HG03342 (cell line): ENCODE measurements at regions not wholly inside any gene's neighbourhood (a gene's known extent, or its start where the extent isn't known, plus 50 kb on each side); places are given as distances from the start of the nearest gene placed in this dataset.

ENCODE experiments used
- ATAC-seq: cut with Tn5 transposase; IDR thresholded peaks from one replicate; pipeline ENCODE4 v1.9.1; 2021; ENCODE audit warnings: mild to moderate bottlenecking, moderate library complexity; ENCODE audit not compliant: unreplicated experiment

DNA sequence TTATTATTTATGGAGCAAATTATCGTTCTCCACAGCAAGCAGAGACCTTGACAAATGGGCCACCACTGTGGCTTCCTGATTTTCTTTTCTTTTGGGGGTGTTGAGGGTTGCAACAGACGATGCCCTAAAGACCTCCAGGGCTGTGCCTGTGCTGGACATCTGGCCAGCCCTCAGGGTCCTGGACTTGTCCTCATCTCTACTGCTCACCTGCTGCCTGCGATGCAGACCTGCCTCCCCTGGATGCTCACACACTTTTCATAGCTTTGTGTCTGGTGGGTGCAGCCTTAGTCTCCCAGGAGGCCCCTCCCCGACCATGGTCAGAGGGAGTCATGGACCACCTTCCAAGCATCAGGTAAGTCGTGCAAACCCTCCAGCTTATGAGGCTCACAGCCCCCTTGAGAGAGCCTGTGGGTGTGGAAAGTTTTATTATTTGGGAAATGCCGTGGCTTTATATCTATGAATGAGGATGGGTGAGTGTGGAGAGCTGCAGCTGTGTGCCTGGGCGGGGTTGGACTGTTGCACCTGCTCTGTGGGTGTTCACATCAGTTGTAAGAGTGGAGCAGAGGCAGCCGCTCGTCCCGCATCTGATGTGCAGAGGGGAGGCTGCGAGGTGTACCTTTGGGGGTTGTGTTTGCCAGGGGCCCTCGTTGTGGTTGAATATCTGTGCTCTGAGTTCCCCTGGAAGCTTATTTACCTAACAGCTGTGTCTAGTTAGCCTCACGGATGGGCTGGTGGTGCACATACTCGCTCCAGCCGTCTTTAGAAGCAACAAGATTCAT lies 126.3 kb upstream of the IRX4 start:
- ATAC-seq = no peak

DNA sequence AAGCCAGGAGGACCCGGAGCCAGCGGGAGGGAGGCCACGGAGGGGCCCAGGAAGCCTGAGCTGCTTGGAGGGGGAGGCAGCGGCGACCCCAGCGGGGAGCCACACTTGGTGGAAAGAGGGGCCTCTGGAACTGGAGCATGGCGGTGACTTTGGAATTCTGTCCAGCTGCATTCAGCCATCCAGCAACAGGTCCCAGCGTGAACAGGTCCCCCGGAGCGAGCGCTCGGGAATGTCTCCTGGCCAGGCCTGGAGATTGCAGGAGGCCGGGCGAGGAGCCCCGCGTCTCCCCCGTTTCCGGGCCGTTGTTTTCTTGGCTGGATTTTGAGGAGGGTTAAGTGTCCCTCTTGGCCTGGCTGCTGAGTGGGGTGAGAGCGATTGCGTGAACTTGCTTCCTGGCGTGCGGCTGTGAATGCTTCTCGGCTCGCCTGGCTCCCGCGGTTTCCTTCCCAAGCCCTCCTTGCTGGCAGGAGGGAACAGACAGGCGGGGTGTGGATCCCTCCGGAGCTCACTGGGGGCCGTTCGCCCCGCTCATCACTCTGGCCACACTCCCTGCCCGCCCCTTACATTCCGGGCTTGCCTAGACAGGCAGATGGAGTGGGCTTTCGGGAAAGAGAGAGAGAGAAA lies 125.3 kb upstream of the IRX4 start:
- ATAC-seq = no peak

DNA sequence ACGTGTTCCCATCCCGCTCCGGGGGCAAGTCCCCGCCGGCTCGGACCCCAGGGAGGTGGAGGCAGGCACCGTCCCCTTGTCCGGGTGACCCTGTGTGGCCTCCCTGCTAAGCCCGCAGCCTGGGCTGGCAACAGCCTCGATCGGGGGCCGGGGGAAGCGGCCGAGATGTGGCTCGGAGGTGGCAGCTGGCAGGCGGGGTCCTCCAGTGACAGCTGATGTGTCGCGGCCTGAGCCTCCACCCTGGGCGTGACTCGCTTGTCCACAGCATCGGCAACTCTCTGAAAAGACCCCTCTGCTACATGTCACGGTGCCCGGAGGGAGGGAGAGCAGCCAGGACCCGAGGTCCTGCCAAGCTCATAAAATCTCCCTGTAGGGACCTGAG lies 124.8 kb upstream of the IRX4 start:
- ATAC-seq = no peak

DNA sequence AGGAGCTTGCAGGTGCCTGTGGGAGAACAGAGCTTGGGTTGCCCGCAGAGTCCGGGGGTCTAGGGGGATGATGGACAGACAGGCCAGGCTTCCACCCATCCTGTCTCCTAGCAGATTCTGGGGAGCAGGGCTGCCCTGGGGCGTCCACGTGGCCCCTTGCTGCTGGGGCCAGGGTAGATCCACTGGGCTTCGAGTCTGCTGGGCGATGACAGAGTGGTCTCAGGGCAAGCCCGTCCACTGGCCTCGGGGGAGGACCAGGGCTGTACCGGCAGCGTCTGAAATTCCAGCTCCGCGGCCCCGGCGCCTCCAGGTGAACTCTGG lies 124.2 kb upstream of the IRX4 start:
- no peak for ATAC-seq

DNA sequence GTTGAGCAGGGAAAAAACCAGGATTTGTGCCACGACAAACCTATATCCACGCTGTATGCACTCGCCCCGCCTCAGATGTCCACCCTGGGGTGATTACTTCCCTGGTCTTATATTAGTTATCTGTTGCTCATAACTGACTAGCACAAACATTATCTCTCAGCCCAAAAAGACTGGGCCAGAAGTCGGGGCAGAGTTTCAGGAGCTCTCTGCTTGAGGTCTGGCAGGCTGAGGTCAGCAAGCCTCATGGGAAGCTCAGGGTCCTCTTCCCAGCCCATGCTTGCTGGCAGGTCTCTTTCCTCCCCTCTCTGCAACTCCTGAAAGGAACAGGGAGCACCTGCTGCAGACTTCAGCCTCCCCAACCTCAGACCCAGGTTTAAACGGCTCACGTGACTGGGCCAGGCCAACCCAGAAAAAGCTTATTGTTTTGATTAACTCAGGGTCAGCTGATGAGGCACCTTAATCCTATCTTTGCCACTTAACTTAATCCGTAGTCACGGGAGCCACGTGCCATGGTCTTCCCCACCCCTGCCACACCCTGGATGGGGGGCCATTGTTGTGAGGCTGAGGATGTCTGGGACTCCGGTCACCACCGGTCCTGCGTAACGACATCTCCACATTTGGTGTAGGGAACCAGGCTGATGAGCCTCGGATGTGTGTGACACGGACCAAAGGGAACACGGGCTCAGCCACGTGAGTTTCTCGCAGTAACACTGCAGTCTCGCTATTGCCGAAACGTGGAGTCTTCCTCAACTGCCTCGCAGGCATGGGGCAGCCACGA lies 123.7 kb upstream of the IRX4 start:
- ATAC-seq = no peak

DNA sequence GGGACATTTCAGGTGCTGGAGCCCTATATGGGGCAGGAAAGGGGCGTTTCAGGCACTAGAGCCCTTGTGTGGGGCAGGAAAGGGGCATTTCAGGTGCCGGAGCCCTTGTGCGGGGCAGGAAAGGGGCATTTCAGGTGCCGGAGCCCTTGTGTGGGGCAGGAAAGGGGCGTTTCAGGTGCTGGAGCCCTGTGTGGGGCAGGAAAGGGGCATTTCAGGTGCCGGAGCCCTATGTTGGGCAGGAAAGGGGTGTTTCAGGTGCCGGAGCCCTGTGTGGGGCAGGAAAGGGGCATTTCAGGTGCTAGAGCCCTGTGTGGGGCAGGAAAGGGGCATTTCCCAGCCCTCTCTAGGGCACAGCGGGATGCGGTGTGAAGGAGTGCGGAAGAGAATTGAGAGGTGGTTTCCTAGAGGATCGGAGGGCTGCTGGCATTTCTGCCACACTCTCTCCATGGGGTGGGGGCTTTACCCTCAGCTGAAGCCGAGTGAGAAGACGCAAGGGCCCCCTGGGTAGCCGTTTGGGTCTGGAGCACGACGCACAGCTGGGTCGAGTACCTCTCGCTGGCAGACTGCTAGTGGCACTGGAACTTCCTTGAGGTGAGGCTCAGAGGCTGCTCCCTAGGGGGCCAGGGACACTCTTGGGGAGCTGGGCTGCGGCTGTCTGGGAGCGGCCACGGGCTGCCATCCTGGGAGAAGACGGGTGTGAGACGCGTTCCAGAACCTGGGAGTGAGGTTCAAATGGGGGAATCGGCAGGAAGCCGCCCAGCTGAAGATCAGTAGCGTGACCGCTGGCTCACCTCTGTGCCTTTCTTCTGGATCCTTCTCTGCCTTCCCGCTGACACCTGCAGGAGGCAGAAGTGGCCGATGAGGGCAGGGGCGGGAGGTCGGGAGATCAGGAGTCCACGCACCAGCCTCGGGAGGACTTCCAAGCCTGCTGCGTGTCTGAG lies 122.6 kb upstream of the IRX4 start:
- ATAC-seq = no peak

DNA sequence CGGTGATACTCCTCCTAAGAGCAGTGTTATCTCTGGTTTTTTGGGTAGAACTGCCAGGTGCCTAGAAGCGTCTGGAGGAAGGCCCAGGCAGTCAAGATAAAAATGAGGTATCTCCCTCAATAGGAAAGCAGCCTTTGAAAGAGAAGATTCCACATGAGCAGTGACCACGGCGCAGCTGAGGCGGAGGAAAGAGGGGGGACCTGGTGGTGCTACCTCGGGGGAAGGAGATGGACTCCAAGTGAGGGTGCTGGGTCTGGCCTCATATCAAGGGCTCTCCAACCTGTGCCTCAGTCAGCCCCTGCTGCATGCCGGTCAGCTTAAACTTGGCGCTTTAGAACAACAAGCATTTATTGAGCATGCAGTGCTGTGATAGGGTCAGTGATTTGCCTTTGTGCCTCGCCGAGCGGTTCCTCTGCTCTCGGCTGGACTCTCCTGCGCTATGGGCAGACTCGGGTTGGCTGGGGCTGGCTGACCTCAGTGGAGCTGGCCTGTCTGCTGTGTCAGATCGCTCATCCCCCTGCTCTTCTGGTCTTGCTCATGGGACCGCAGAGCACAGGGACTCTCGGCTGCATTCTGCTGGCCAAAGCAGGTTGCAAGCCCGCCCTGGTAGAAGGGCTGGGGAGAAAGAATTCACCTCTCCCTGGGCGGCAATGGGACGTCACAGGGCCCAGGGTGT lies 121.1 kb upstream of the IRX4 start:
- ATAC-seq = no peak

DNA sequence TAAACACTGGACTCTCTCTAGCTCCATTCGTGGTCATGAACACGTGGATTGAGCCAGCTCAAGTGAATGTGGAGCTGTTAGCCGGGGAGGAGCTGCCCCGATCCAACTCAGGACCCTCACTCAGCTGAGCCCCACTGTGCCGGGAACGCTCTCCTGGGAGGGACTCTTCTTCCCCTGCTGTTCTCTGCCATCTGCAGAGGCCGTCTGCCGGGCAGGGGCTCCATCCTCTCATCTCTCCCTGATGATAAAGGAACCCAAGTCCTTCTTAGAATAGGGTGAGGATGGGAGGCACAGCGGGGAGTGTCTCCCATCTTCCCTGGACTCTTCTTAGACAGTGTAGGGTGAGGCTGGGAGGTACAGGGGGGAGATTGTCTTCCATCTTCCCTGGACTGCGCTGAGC lies 120.5 kb upstream of the IRX4 start:
- no peak for ATAC-seq

DNA sequence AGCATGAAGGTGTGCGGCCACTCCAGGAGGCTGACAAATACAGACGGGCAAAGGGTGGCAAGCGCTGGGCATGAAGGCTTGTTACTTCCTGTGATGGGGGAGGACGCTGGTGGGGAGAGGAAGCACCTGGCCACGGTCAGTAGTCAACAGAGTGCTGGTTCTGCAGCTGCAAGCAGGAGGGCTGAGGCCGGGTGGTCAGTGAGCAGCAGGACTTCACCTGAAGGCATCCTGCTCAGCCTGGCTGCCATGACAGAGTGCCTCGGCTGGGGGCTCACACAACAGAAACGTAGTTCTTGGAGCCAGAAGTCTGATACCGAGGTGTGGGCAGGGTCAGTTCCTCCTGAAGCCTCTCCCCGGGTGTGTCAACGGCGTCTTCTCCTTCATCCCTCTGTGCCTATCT lies 118.6 kb upstream of the IRX4 start:
- no peak for ATAC-seq

DNA sequence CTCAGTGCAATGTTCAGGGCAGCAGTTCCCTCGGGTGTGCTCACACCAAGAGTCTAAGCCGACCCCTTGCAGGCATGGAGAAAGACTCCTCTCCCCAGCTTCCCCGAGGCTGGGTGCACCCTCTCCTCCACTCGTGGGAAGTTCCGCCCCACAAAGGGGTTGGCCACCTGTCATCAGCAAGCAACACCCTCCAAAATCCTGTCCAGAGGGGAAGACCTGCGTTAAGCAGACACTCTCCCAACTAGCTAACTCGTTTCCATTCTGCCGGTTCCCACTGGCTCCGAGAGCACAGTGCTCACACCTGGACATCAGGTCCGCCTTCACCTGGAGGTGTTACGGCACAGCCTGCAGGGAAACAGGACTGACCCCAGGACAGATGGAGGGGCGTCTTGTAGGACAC lies 117.9 kb upstream of the IRX4 start:
- no peak for ATAC-seq

DNA sequence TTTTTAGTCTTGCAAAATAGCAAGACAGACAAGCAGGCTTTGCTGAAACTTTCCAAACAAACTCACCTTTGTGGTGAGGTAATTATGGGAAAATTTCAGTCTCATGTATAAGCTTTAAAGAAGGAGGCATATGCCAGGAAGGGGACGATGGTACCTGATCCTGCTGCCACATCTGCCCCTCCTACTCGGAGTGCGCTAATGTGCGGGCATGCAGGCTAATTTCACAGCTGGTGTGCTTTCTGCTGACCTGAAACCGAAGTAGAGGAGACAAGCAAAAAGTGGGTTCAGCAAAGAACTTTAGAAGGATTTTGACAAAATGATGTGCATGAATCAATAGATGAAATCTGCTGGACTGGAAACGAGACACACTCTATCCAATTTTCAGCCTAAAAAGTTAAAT lies 117.1 kb upstream of the IRX4 start:
- ATAC-seq = no peak

DNA sequence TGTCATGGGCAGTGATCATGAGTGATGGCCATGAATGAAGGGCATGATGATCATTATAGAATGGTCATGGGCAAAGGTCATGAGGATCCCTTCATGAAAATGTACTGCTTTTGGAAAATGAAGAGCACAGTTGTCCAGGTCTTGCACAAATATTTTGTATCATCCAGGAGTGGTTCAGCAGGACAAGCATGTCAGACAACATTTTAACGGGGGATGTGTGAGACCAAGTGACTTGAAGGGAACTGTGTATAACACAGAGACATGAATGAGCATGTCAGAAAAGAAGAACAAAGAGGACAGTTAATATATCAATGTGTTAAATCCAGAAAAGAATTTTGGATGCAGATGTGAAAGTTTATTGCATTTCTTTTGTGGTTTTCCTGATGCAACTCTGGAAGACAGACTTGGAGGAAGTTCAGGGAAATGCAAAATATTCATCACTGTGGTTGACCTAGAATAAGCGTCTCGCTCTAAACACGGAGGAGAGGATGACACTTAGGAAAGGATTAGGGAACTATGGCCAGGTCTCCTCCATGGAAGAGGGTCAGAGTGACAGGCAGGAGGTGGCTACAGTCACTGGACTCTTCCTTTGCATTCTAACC lies 116.1 kb upstream of the IRX4 start:
- ATAC-seq = no peak

DNA sequence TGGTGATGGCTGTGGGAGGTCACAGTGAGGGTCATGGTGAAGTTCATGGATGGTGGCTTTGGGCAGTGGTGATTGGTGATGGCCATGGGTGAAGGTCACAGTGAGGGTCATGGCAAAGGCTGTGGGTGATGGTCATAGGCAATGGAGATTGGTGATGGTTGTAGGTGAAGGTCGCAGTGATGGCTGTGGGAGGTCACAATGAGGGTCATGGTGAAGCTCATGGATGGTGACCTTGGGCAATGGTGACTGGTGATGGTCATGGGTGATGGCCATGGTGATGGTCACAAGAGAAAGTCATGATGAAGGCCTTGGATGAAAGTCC lies 115.6 kb upstream of the IRX4 start:
- no peak for ATAC-seq

DNA sequence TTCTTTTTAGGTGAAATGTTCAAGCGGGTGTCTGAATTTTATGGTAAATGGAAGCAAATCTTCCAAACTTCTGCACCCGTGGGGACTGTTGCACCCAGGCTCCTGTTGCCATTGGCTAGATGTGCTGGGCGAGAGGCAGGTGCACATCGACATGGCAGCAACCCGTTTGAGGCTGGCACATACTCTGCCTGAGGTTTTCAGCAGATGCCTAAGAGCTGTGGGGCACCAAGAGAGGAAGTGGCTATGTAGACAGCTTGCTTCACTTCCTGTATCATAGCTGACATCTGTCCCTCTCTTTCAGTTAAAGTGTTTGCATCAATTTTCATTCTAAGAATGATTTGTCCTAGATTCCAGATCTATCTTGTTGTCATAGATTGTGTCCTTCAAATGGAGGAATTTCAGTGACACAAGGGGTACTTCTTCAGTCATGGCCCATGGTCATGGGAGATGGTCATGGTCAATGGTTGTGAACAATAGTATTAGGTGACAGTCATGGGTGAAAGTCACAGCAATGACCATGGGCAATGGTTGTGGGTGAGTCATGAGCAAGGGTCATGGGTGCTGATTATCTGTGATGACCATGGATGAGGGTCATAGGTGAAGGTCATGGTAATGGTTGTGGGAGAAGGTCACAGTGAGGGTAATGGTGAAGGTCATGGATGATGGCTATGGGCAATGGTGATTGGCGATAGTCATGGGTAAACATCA lies 115.1 kb upstream of the IRX4 start:
- no peak for ATAC-seq

DNA sequence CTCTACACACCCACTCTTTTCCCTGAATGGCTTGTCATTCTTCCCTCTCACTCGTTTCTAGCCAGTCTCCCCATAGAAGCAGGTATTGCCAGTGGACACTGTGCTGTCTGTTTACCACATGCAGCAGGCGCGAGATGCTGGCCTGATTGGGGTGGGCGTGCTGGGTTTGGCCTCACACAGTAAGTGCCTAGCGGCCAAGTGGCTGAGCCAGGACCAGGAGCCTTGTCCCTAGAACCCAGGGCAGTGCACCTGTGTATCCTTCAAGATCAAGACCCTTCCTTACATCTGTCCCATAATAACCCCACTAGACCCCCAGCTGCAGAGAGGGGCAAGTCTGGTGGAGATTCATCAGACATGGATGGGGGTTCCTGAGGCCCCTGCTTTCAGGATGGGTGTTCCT lies 112.8 kb upstream of the IRX4 start:
- no peak for ATAC-seq

DNA sequence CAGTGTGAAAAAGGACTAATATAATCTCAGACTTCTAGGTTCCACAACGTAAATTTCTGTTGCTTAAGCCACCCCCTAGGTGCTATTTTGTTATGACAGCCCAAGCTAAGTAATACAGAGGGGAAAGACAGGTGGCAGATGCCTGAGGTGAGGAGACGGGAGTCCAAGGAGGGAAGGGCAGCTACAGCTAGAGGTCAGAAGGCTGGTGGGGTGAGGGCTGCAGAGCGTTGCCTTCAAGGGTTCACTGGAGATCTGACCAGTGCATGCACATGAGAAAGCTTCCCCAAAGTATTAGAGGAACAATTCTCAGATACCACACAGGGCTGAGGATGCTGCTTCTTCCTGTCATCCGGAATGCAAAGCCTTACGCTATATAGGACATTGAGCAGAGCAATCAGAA lies 104.7 kb upstream of the IRX4 start:
- no peak for ATAC-seq

DNA sequence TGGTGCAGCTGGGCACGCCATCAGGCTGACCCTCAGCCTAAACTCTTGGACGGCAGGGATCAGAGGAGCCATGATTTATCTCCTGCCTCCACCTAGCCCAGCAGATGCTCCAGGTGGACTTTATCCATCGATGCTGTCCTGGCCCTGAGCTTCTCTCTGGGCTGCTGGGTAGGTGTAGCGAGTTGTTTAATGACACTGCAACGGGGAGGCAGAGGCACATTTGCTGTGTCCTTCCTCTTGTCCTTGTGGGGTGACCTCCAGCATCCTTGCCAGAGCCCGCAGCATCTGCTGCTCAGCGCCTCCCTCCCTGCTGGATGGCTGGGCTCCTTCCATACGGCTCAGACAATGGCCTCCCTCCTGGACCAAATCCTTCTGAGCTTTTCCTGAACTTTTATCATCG lies 103.1 kb upstream of the IRX4 start:
- ATAC-seq = no peak

DNA sequence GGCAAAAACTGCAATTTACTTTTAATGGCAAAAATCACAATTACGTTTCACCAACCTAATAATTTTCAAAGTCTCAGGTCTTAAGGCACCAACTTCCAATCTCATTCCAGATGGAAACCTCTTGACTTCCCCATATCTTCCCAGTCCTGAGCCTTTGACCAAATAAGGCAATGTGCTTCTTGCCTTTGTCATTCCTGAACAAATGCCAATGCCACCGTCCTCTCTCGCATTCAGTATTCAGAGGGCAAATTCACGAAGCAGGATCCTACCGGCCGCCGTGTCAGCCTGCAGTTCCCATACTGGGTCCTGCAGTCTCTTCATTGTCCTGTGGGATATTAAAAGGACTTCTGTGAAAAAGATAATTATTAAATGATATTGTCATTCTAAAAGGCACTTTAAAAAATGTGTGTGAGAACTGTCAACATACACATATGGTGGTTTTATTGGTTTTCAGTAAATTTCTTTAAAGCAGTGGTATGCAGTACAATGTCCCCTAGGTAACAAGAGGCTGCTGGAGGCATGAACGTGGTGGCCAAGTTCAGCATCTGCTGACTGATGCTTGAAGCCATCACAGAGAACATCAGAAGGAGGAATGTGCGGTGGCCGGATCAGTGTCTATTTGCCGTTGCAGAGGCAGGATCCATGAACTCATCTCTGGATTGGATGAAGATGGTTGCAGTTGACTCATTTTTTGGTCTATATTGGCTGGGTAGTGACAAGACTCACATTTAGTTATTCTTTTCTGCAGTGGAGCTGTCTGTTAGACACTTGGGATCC lies 101.4 kb upstream of the IRX4 start:
- ATAC-seq = no peak

DNA sequence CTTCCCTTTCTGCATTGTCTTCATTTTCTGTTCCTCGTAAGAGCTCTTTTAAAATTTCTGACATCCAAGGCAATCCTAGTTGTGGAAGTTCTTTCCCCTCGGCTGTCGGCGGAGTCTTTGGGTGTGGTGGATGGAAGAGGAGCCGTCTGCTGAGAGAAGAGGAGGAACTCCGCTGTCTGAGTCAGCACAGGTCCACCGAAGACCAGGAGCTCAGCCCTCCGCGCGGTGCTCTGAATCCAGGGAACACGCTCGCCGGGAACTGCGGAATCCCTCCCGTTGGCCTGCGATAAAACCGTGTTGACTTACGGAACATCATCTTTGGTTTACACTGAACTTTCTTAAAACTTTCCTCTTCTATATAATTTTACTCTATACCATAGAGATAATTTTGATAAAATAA lies 100.7 kb upstream of the IRX4 start:
- no peak for ATAC-seq
